ENCODE measurements at regions not wholly inside any gene's neighbourhood (a gene's known extent, or its start where the extent isn't known, plus 50 kb on each side); places are given as distances from the start of the nearest gene placed in this dataset.

GRCh38 chr10:63007112-63007511 is 126.0 kb upstream of the NRBF2 start:
- TF ChIP-seq POLR2A (IDR thresholded peaks at IDR 0.05; ENCODE audit: insufficient read depth in 1 of 2, low read depth in 2 of 2, low read length in 2 of 2) (no peak), NFE2 (CRISPR knock-in tag; IDR thresholded peaks at IDR 0.05) (no peak), CTCF (CRISPR knock-in tag; IDR thresholded peaks at IDR 0.05) (no peak), NR3C1 (CRISPR knock-in tag; IDR thresholded peaks at IDR 0.05) (no peak)
